GM12878 (cell line): ENCODE measurements at regions not wholly inside any gene's neighbourhood (a gene's known extent, or its start where the extent isn't known, plus 50 kb on each side); places are given as distances from the start of the nearest gene placed in this dataset.

Experiments
- ATF7 ChIP-seq: fragments of 450-650 bp; IDR thresholded peaks from 2 replicates; pipeline ENCODE4 v1.6.1; 2016; ENCODE audit warnings: low read depth, mild to moderate bottlenecking
- CBFB ChIP-seq: IDR thresholded peaks from 2 replicates; pipeline ENCODE4 v1.6.1; 2016; ENCODE audit warnings: antibody characterized with exemption, low read depth
- CTCF ChIP-seq, 3 experiments: IDR thresholded peaks in 2 of 3; conservative IDR thresholded peaks in 1 of 3; 2 replicates each; pipeline ENCODE4 v1.5.1; 2011; ENCODE audit warnings: low read depth in 3 of 3, low read length in 3 of 3, mild to moderate bottlenecking in 3 of 3, control low read depth in 2 of 3, moderate library complexity in 2 of 3, inconsistent platforms in 1 of 3, mixed read lengths in 1 of 3; ENCODE audit not compliant: control insufficient read depth in 2 of 3, insufficient read depth in 1 of 3; ENCODE audit errors: extremely low read depth in 1 of 3
- EGR1 ChIP-seq, 2 experiments: IDR thresholded peaks; 1 replicate in 1 of 2; 2 replicates in 1 of 2; pipeline ENCODE4 v1.6.1; 2011 to 2012; ENCODE audit warnings: low read depth in 2 of 2, low read length in 2 of 2, borderline replicate concordance in 1 of 2, mild to moderate bottlenecking in 1 of 2, moderate library complexity in 1 of 2
- NFYB ChIP-seq: IDR thresholded peaks from 2 replicates; pipeline ENCODE4 v1.6.1; 2011; ENCODE audit warnings: low read depth, mild to moderate bottlenecking, low read length, improper control_type of control experiment, moderate library complexity; ENCODE audit not compliant: insufficient read depth
- USF1 ChIP-seq: IDR thresholded peaks from 2 replicates; pipeline ENCODE4 v1.6.1; 2011; ENCODE audit warnings: borderline replicate concordance, low read depth, mild to moderate bottlenecking, moderate library complexity, mixed read lengths, low read length; ENCODE audit not compliant: insufficient read depth; ENCODE audit errors: extremely low read length
- TF ChIP-seq, protein P1 (sequence below): IDR thresholded peaks from 2 replicates; pipeline ENCODE4 v1.6.1; 2011; ENCODE audit warnings: low read depth, mild to moderate bottlenecking, low read length, moderate library complexity, borderline replicate concordance; ENCODE audit errors: extremely low read depth
- TF ChIP-seq, protein P2 (sequence below): IDR thresholded peaks from 2 replicates; pipeline ENCODE4 v1.6.1; 2012; ENCODE audit warnings: low read depth, low read length, improper control_type of control experiment
- TF ChIP-seq, protein P3 (sequence below): IDR thresholded peaks from 2 replicates; pipeline ENCODE4 v1.6.1; 2012; ENCODE audit warnings: mild to moderate bottlenecking, low read depth, low read length
- TF ChIP-seq, protein P4 (sequence below): IDR thresholded peaks from 2 replicates; pipeline ENCODE4 v1.6.1; 2012; ENCODE audit warnings: low read length, inconsistent platforms

GRCh38 chr6:112925702-112926101, 578.6 kb downstream of the RFPL4B start:
- TF ChIP-seq CTCF (IDR thresholded peaks at IDR 0.05 in 2 of 3, conservative IDR thresholded peaks at IDR 0.05 in 1 of 3; ENCODE audit: control insufficient read depth in 2 of 3, extremely low read depth in 1 of 3, insufficient read depth in 1 of 3, low read depth in 3 of 3, low read length in 3 of 3) (no peak), CBFB (no peak), ATF7 (no peak), USF1 (no peak), EGR1 (IDR thresholded peaks at IDR 0.05; ENCODE audit: borderline replicate concordance in 1 of 2, low read depth in 2 of 2, low read length in 2 of 2) (no peak), NFYB (no peak)
- TF ChIP-seq, protein P1, sequence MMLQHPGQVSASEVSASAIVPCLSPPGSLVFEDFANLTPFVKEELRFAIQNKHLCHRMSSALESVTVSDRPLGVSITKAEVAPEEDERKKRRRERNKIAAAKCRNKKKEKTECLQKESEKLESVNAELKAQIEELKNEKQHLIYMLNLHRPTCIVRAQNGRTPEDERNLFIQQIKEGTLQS: no peak
- TF ChIP-seq, protein P2, sequence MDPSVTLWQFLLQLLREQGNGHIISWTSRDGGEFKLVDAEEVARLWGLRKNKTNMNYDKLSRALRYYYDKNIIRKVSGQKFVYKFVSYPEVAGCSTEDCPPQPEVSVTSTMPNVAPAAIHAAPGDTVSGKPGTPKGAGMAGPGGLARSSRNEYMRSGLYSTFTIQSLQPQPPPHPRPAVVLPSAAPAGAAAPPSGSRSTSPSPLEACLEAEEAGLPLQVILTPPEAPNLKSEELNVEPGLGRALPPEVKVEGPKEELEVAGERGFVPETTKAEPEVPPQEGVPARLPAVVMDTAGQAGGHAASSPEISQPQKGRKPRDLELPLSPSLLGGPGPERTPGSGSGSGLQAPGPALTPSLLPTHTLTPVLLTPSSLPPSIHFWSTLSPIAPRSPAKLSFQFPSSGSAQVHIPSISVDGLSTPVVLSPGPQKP: no peak
- TF ChIP-seq, protein P3, sequence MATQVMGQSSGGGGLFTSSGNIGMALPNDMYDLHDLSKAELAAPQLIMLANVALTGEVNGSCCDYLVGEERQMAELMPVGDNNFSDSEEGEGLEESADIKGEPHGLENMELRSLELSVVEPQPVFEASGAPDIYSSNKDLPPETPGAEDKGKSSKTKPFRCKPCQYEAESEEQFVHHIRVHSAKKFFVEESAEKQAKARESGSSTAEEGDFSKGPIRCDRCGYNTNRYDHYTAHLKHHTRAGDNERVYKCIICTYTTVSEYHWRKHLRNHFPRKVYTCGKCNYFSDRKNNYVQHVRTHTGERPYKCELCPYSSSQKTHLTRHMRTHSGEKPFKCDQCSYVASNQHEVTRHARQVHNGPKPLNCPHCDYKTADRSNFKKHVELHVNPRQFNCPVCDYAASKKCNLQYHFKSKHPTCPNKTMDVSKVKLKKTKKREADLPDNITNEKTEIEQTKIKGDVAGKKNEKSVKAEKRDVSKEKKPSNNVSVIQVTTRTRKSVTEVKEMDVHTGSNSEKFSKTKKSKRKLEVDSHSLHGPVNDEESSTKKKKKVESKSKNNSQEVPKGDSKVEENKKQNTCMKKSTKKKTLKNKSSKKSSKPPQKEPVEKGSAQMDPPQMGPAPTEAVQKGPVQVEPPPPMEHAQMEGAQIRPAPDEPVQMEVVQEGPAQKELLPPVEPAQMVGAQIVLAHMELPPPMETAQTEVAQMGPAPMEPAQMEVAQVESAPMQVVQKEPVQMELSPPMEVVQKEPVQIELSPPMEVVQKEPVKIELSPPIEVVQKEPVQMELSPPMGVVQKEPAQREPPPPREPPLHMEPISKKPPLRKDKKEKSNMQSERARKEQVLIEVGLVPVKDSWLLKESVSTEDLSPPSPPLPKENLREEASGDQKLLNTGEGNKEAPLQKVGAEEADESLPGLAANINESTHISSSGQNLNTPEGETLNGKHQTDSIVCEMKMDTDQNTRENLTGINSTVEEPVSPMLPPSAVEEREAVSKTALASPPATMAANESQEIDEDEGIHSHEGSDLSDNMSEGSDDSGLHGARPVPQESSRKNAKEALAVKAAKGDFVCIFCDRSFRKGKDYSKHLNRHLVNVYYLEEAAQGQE: no peak
- TF ChIP-seq, protein P4, sequence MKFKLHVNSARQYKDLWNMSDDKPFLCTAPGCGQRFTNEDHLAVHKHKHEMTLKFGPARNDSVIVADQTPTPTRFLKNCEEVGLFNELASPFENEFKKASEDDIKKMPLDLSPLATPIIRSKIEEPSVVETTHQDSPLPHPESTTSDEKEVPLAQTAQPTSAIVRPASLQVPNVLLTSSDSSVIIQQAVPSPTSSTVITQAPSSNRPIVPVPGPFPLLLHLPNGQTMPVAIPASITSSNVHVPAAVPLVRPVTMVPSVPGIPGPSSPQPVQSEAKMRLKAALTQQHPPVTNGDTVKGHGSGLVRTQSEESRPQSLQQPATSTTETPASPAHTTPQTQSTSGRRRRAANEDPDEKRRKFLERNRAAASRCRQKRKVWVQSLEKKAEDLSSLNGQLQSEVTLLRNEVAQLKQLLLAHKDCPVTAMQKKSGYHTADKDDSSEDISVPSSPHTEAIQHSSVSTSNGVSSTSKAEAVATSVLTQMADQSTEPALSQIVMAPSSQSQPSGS: no peak
